ENCODE measurements at regions not wholly inside any gene's neighbourhood (a gene's known extent, or its start where the extent isn't known, plus 50 kb on each side); places are given as distances from the start of the nearest gene placed in this dataset.

- Mint-ChIP-seq H3K36me3 (ENCODE audit: low read depth) (no peaks in the 10 kb centered on the region), H3K4me3 (no peak overlapping the region), H3K27me3 (ENCODE audit: low read depth) (no peaks in the 10 kb centered on the region), H3K27ac (no peak overlapping the region), H3K9me3 (peaks cover 13% of the 10 kb centered on the region), H3K4me1 (ENCODE audit: low read depth) (no peaks in the 10 kb centered on the region)
- no peak for DNase-seq (ENCODE audit: low spot score)
Observed at GRCh38 chr11:97982512-97982911, 1038.2 kb upstream of the CNTN5 start.

GRCh38 chr11:97989121-97989520, 1031.6 kb upstream of the CNTN5 start:
- DNase-seq (ENCODE audit: low spot score), result no peak
- H3K4me3 Mint-ChIP-seq, result no peak overlapping the region
- peaks cover 8% of the 10 kb centered on the region for H3K9me3 Mint-ChIP-seq
- no peaks in the 10 kb centered on the region for H3K36me3 Mint-ChIP-seq (ENCODE audit: low read depth)
- H3K27me3 Mint-ChIP-seq (ENCODE audit: low read depth), result no peaks in the 10 kb centered on the region
- no peak overlapping the region for H3K27ac Mint-ChIP-seq
- no peaks in the 10 kb centered on the region for H3K4me1 Mint-ChIP-seq (ENCODE audit: low read depth)

GRCh38 chr11:97990162-97990920, 1030.4 kb upstream of the CNTN5 start:
- Mint-ChIP-seq H3K4me1 (ENCODE audit: low read depth) (no peaks in the 10 kb centered on the region), H3K9me3 (peaks cover 8% of the 10 kb centered on the region), H3K27ac (no peak overlapping the region), H3K27me3 (ENCODE audit: low read depth) (no peaks in the 10 kb centered on the region), H3K36me3 (ENCODE audit: low read depth) (no peaks in the 10 kb centered on the region), H3K4me3 (no peak overlapping the region)
- no peak for DNase-seq (ENCODE audit: low spot score)

GRCh38 chr11:97993562-97993961, 1027.2 kb upstream of the CNTN5 start:
- Mint-ChIP-seq H3K36me3 (ENCODE audit: low read depth) (no peaks in the 10 kb centered on the region), H3K4me3 (no peak overlapping the region), H3K27me3 (ENCODE audit: low read depth) (no peaks in the 10 kb centered on the region), H3K27ac (no peak overlapping the region), H3K9me3 (peaks cover 4% of the 10 kb centered on the region), H3K4me1 (ENCODE audit: low read depth) (no peaks in the 10 kb centered on the region)
- no peak for DNase-seq (ENCODE audit: low spot score)

- DNase-seq (ENCODE audit: low spot score), result no peak
- no peak overlapping the region for H3K27ac Mint-ChIP-seq
- peaks cover 4% of the 10 kb centered on the region for H3K9me3 Mint-ChIP-seq
- H3K4me3 Mint-ChIP-seq, result no peak overlapping the region
- no peaks in the 10 kb centered on the region for H3K36me3 Mint-ChIP-seq (ENCODE audit: low read depth)
- H3K4me1 Mint-ChIP-seq (ENCODE audit: low read depth), result no peaks in the 10 kb centered on the region
- no peaks in the 10 kb centered on the region for H3K27me3 Mint-ChIP-seq (ENCODE audit: low read depth)
Observed at GRCh38 chr11:97995874-97996273, 1024.9 kb upstream of the CNTN5 start.

- DNase-seq (ENCODE audit: low spot score), result no peak
- no peak overlapping the region for H3K27ac Mint-ChIP-seq
Observed at GRCh38 chr11:97996762-97997161, 1024.0 kb upstream of the CNTN5 start.

GRCh38 chr11:98003606-98004371, 1017.0 kb upstream of the CNTN5 start:
- no peak for DNase-seq (ENCODE audit: low spot score)
- Mint-ChIP-seq H3K27ac (no peak overlapping the region), H3K9me3 (peaks cover 7% of the 10 kb centered on the region), H3K4me1 (ENCODE audit: low read depth) (no peaks in the 10 kb centered on the region), H3K27me3 (ENCODE audit: low read depth) (no peaks in the 10 kb centered on the region), H3K4me3 (no peak overlapping the region), H3K36me3 (ENCODE audit: low read depth) (no peaks in the 10 kb centered on the region)

More at GRCh38 chr11:97996762-97997161, 1024.0 kb upstream of the CNTN5 start:
- peaks cover 4% of the 10 kb centered on the region for H3K9me3 Mint-ChIP-seq
- H3K4me3 Mint-ChIP-seq, result no peak overlapping the region
- H3K4me1 Mint-ChIP-seq (ENCODE audit: low read depth), result no peaks in the 10 kb centered on the region
- no peaks in the 10 kb centered on the region for H3K27me3 Mint-ChIP-seq (ENCODE audit: low read depth)
- no peaks in the 10 kb centered on the region for H3K36me3 Mint-ChIP-seq (ENCODE audit: low read depth)

- peaks cover 12% of the 10 kb centered on the region for H3K9me3 Mint-ChIP-seq
- no peaks in the 10 kb centered on the region for H3K27me3 Mint-ChIP-seq (ENCODE audit: low read depth)
Observed at GRCh38 chr11:98007072-98007471, 1013.7 kb upstream of the CNTN5 start.

GRCh38 chr11:98027652-98028051, 993.1 kb upstream of the CNTN5 start:
- no peaks in the 10 kb centered on the region for H3K4me1 Mint-ChIP-seq (ENCODE audit: low read depth)
- H3K36me3 Mint-ChIP-seq (ENCODE audit: low read depth), result no peaks in the 10 kb centered on the region
- no peak overlapping the region for H3K4me3 Mint-ChIP-seq
- H3K27me3 Mint-ChIP-seq (ENCODE audit: low read depth), result no peaks in the 10 kb centered on the region
- no peak for DNase-seq (ENCODE audit: low spot score)
- no peak overlapping the region for H3K27ac Mint-ChIP-seq
- H3K9me3 Mint-ChIP-seq, result peaks cover 10% of the 10 kb centered on the region

More at GRCh38 chr11:98007072-98007471, 1013.7 kb upstream of the CNTN5 start:
- DNase-seq (ENCODE audit: low spot score), result no peak
- H3K4me1 Mint-ChIP-seq (ENCODE audit: low read depth), result no peaks in the 10 kb centered on the region
- H3K27ac Mint-ChIP-seq, result no peak overlapping the region
- no peak overlapping the region for H3K4me3 Mint-ChIP-seq
- H3K36me3 Mint-ChIP-seq (ENCODE audit: low read depth), result no peaks in the 10 kb centered on the region

- H3K27ac Mint-ChIP-seq, result no peak overlapping the region
- no peaks in the 10 kb centered on the region for H3K36me3 Mint-ChIP-seq (ENCODE audit: low read depth)
- no peaks in the 10 kb centered on the region for H3K27me3 Mint-ChIP-seq (ENCODE audit: low read depth)
- DNase-seq (ENCODE audit: low spot score), result no peak
- no peak overlapping the region for H3K4me3 Mint-ChIP-seq
- H3K9me3 Mint-ChIP-seq, result peaks cover 17% of the 10 kb centered on the region
- no peaks in the 10 kb centered on the region for H3K4me1 Mint-ChIP-seq (ENCODE audit: low read depth)
Observed at GRCh38 chr11:98029832-98030231, 990.9 kb upstream of the CNTN5 start.

- H3K9me3 Mint-ChIP-seq, result peaks cover 30% of the 10 kb centered on the region
- no peak overlapping the region for H3K27ac Mint-ChIP-seq
Observed at GRCh38 chr11:98036810-98037209, 983.9 kb upstream of the CNTN5 start.

GRCh38 chr11:98040061-98040808, 980.5 kb upstream of the CNTN5 start:
- DNase-seq (ENCODE audit: low spot score), result no peak
- no peaks in the 10 kb centered on the region for H3K36me3 Mint-ChIP-seq (ENCODE audit: low read depth)
- H3K4me1 Mint-ChIP-seq (ENCODE audit: low read depth), result no peaks in the 10 kb centered on the region

More at GRCh38 chr11:98036810-98037209, 983.9 kb upstream of the CNTN5 start:
- no peak overlapping the region for H3K4me3 Mint-ChIP-seq
- no peak for DNase-seq (ENCODE audit: low spot score)
- no peaks in the 10 kb centered on the region for H3K4me1 Mint-ChIP-seq (ENCODE audit: low read depth)
- H3K27me3 Mint-ChIP-seq (ENCODE audit: low read depth), result no peaks in the 10 kb centered on the region
- no peaks in the 10 kb centered on the region for H3K36me3 Mint-ChIP-seq (ENCODE audit: low read depth)

GRCh38 chr11:98047647-98048046, 973.1 kb upstream of the CNTN5 start:
- H3K4me1 Mint-ChIP-seq (ENCODE audit: low read depth), result no peaks in the 10 kb centered on the region
- no peak for DNase-seq (ENCODE audit: low spot score)
- no peaks in the 10 kb centered on the region for H3K36me3 Mint-ChIP-seq (ENCODE audit: low read depth)
- no peak overlapping the region for H3K27ac Mint-ChIP-seq
- H3K9me3 Mint-ChIP-seq, result peaks cover 21% of the 10 kb centered on the region
- H3K4me3 Mint-ChIP-seq, result no peak overlapping the region
- H3K27me3 Mint-ChIP-seq (ENCODE audit: low read depth), result no peaks in the 10 kb centered on the region

More at GRCh38 chr11:98040061-98040808, 980.5 kb upstream of the CNTN5 start:
- no peak overlapping the region for H3K27ac Mint-ChIP-seq
- H3K4me3 Mint-ChIP-seq, result no peak overlapping the region
- H3K27me3 Mint-ChIP-seq (ENCODE audit: low read depth), result no peaks in the 10 kb centered on the region
- peaks cover 14% of the 10 kb centered on the region for H3K9me3 Mint-ChIP-seq

GRCh38 chr11:98053851-98054250, 966.9 kb upstream of the CNTN5 start:
- no peak overlapping the region for H3K4me3 Mint-ChIP-seq
- peaks cover 12% of the 10 kb centered on the region for H3K9me3 Mint-ChIP-seq
- no peak for DNase-seq (ENCODE audit: low spot score)
- no peak overlapping the region for H3K27ac Mint-ChIP-seq
- H3K4me1 Mint-ChIP-seq (ENCODE audit: low read depth), result no peaks in the 10 kb centered on the region
- H3K27me3 Mint-ChIP-seq (ENCODE audit: low read depth), result no peaks in the 10 kb centered on the region
- no peaks in the 10 kb centered on the region for H3K36me3 Mint-ChIP-seq (ENCODE audit: low read depth)

Data from T-helper 2 cell treated with Interferon-gamma antibody and Interleukin-4, amounts not matched to agents 5 μg/mL and 100 μg/mL, for 36 hours (primary cell).